Heart right ventricle (tissue), 16 donors: ENCODE measurements at regions not wholly inside any gene's neighbourhood (a gene's known extent, or its start where the extent isn't known, plus 50 kb on each side); places are given as distances from the start of the nearest gene placed in this dataset.
A peak's percentile ranks its signal among the peaks of the same experiment; 100 is the strongest.

Experiments
- ATAC-seq, 8 donors: fragments of 200-7000 bp; cut with Tn5 transposase; one replicate each; pipeline ENCODE4 v1.9.1; 2020; ENCODE audit warnings: mild to moderate bottlenecking in 8 of 8, moderate library complexity in 8 of 8, moderate number of reproducible peaks in 1 of 8
- DNase-seq, 2 donors: peaks; one replicate each; pipeline ENCODE4 v3.0.0-alpha.2; 2020
- H3K27ac ChIP-seq, 10 donors: fragments of 200-600 bp; sonication (generic) in 2 of 10; one replicate each; pipeline versions ENCODE4 v1.5.0 to v1.8.0; 2020 to 2022; ENCODE audit warnings: mild to moderate bottlenecking in 3 of 10
- H3K27me3 ChIP-seq, 7 donors: fragments of 200-600 bp; one replicate each; pipeline ENCODE4 v1.8.0; 2021 to 2022; ENCODE audit warnings: mild to moderate bottlenecking in 2 of 7
- H3K36me3 ChIP-seq, 9 donors: fragments of 200-600 bp; sonication (generic) in 1 of 9; one replicate each; pipeline versions ENCODE4 v1.5.0 to v1.8.0; 2020 to 2022; ENCODE audit warnings: mild to moderate bottlenecking in 2 of 9
- H3K4me1 ChIP-seq, 9 donors: fragments of 200-600 bp; sonication (generic) in 1 of 9; one replicate each; pipeline versions ENCODE4 v1.5.0 to v1.8.0; 2020 to 2022; ENCODE audit warnings: mild to moderate bottlenecking in 4 of 9
- H3K4me3 ChIP-seq, 10 donors: fragments of 200-600 bp; sonication (generic) in 2 of 10; one replicate each; pipeline versions ENCODE4 v1.5.0 to v1.8.0; 2020 to 2022; ENCODE audit warnings: mild to moderate bottlenecking in 7 of 10, moderate library complexity in 2 of 10
- H3K9me3 ChIP-seq, 11 donors: fragments of 200-600 bp in 10 of 11; sonication (generic) in 2 of 11; one replicate each; pipeline versions ENCODE4 v1.5.0 to v1.8.0; 2013 to 2022; ENCODE audit warnings: mild to moderate bottlenecking in 2 of 11, control low read depth in 1 of 11, moderate library complexity in 1 of 11
- CTCF ChIP-seq, 9 donors: fragments of 200-600 bp; sonication (generic) in 2 of 9; IDR thresholded peaks; one replicate each; pipeline versions ENCODE4 v1.5.0 to v1.8.0; 2021 to 2022; ENCODE audit warnings: antibody characterized with exemption in 9 of 9, mild to moderate bottlenecking in 5 of 9, moderate library complexity in 1 of 9
- WGBS, 2 donors: extraction: QIAGEN DNeasy Blood & Tissue Kit; methylation state at CpG; one replicate each; pipeline ENCODE4 v1.1.7; 2013; ENCODE audit warnings: inconsistent platforms in 1 of 2; 5-methylcytosine and 5-hydroxymethylcytosine counted together
- intact Hi-C, 10 donors: fragments of 100-400 bp; cut with DNase I; formaldehyde crosslinking; loops; one replicate each; pipeline versions ENCODE4 v1.11.1 to v1.14.2; 2022
- donor health status: Arrhythmogenic right ventricular cardiomyopathy.
- donor health status: ischemic (EF 13 %, LVEDD 7.1; RV severe dilation, severe dysfunction).
- donor health status: healthy with polysubstance abuse.
- donor health status: DM: no; HTN: yes; CAD: no.
- donor health status: DM: no; HTN: no; CAD: no.
- donor health status: ischemic (EF 25% LVEDD 6.9; RV normal size, moderate dysfunction).
- donor health status: ischemic (EF 25% LVEDD 5.7; RV mildly dilated, moderate dysfunction).
- donor health status: healthy.
- donor health status: DM: yes; HTN: yes; CAD: no.
- donor health status: Ischemic cardiomyopathy.
- donor health status: ischemic (EF 35%, LVEDD 5.7; RV mildly dilated, moderate dysfunction).
- donor health status: nonischemic (EF 11% LVEDD 7.7; RV severe dilation, severe dysfunction).
- donor health status: DM: yes; HTN: yes; CAD: no.
- donor health status: PGD.
- donor health status: ischemic (EF 29% LVEDD 5.4; RV normal size, mild dysfunction).
- donor health status: nonischemic (EF 23%, LVEDD 6.1; RV moderate dilation, normal function).

GRCh38 chr5:143600396-143601075 lies 197.1 kb upstream of the NR3C1 start:
- intact Hi-C loops, result no loop called here
- Histone ChIP-seq H3K4me3 (no peak overlapping the region), H3K27me3 (no peaks in the 10 kb centered on the region), H3K4me1 (peaks cover 0 to 46% (median 7%) of the 10 kb centered on the region in 9 donors), H3K36me3 (no peaks in the 10 kb centered on the region), H3K27ac (no peak overlapping the region), H3K9me3 (no peaks in the 10 kb centered on the region)
- no peak for TF ChIP-seq CTCF (IDR thresholded peaks at IDR 0.05)
- ATAC-seq (peak in 2 of 8 donors; percentile 36 to 51), DNase-seq (no peak)
- WGBS, 2 donors, result 88 to 91% methylated on average over 6 of the region's 6 CpGs

GRCh38 chr5:143599474-143599873 lies 196.0 kb upstream of the NR3C1 start:
- H3K27ac ChIP-seq, result no peak overlapping the region
- H3K9me3 ChIP-seq, result no peaks in the 10 kb centered on the region
- H3K27me3 ChIP-seq, result no peaks in the 10 kb centered on the region
- no peak for TF ChIP-seq CTCF (IDR thresholded peaks at IDR 0.05)
- H3K4me3 ChIP-seq, result no peak overlapping the region
- DNase-seq, result no peak
- no peaks in the 10 kb centered on the region for H3K36me3 ChIP-seq
- WGBS, 2 donors, result 94 to 96% methylated on average over 6 of the region's 6 CpGs
- peaks cover 0 to 35% (median 5%) of the 10 kb centered on the region in 9 donors for H3K4me1 ChIP-seq
- ATAC-seq, result no peak
- intact Hi-C loops, result no loop called here

GRCh38 chr5:143596824-143597223 lies 193.3 kb upstream of the NR3C1 start:
- WGBS, 2 donors, result 83 to 85% methylated on average over 3 of the region's 3 CpGs
- Histone ChIP-seq H3K4me1 (peaks cover 0 to 36% (median 8%) of the 10 kb centered on the region in 9 donors), H3K36me3 (no peaks in the 10 kb centered on the region), H3K4me3 (no peak overlapping the region), H3K9me3 (no peaks in the 10 kb centered on the region), H3K27ac (no peak overlapping the region), H3K27me3 (no peaks in the 10 kb centered on the region)
- intact Hi-C loops, result no loop called here
- ATAC-seq (no peak), DNase-seq (no peak)
- TF ChIP-seq CTCF (IDR thresholded peaks at IDR 0.05), result no peak

GRCh38 chr5:143594902-143595818 lies 191.7 kb upstream of the NR3C1 start:
- H3K36me3 ChIP-seq, result no peaks in the 10 kb centered on the region
- TF ChIP-seq CTCF (IDR thresholded peaks at IDR 0.05), result no peak
- intact Hi-C loops, result no loop called here
- peaks cover 0 to 21% (median 0%) of the 10 kb centered on the region in 9 donors for H3K4me1 ChIP-seq
- no peak overlapping the region for H3K4me3 ChIP-seq
- H3K27ac ChIP-seq, result no peak overlapping the region
- no peaks in the 10 kb centered on the region for H3K27me3 ChIP-seq
- 83 to 91% methylated on average over 6 of the region's 6 CpGs for WGBS, 2 donors
- ATAC-seq, result no peak
- H3K9me3 ChIP-seq, result no peaks in the 10 kb centered on the region
- no peak for DNase-seq
